GM03348 (cell line): ENCODE measurements at regions not wholly inside any gene's neighbourhood (a gene's known extent, or its start where the extent isn't known, plus 50 kb on each side); places are given as distances from the start of the nearest gene placed in this dataset.
"Not testable (repeated sequence)": the region's sequence is repeated elsewhere in the genome, so short reads cannot be mapped to it uniquely, and the experiment has no call there.

ENCODE experiments used
- DNase-seq: peaks from one replicate; pipeline ENCODE4 v3.0.0; 2012; ENCODE audit warnings: low spot score

GRCh38 chr4:174400603-174401302 lies 117.0 kb downstream of the CEP44 start:
- DNase-seq, result not testable (repeated sequence)

- peak; percentile 37 for DNase-seq
Measured at GRCh38 chr4:174398728-174399127, 115.0 kb downstream of the CEP44 start.

- DNase-seq, result no peak
Measured at GRCh38 chr4:174397366-174398155, 113.8 kb downstream of the CEP44 start.

- no peak for DNase-seq
Measured at GRCh38 chr4:174396599-174397110, 112.9 kb downstream of the CEP44 start.

- peak; percentile 27 for DNase-seq
Measured at GRCh38 chr4:174394915-174395314, 111.2 kb downstream of the CEP44 start.

- DNase-seq, result no peak
Measured at GRCh38 chr4:174389439-174389838, 105.7 kb downstream of the CEP44 start.

GRCh38 chr4:174388461-174389145 lies 104.9 kb downstream of the CEP44 start:
- DNase-seq, result no peak

- no peak for DNase-seq
Measured at GRCh38 chr4:174387721-174388120, 104.0 kb downstream of the CEP44 start.

GRCh38 chr4:174387143-174387542 lies 103.4 kb downstream of the CEP44 start:
- no peak for DNase-seq

- DNase-seq, result no peak
Measured at GRCh38 chr4:174383783-174384182, 100.1 kb downstream of the CEP44 start.

- DNase-seq, result not testable (repeated sequence)
Measured at GRCh38 chr4:174382938-174383605, 99.4 kb downstream of the CEP44 start.
